MM.1S (cell line): ENCODE measurements at regions not wholly inside any gene's neighbourhood (a gene's known extent, or its start where the extent isn't known, plus 50 kb on each side); places are given as distances from the start of the nearest gene placed in this dataset.

ENCODE experiments used
- DNase-seq: peaks from one replicate; pipeline ENCODE4 v3.0.0-alpha.2; 2015
- H2AFZ ChIP-seq: fragments of 300-600 bp; sonication (generic); 2 replicates; pipeline ENCODE4 v1.6.0; 2016; ENCODE audit warnings: antibody characterized with exemption, low read length
- H3F3A ChIP-seq: fragments of 300-600 bp; sonication (generic); 2 replicates; pipeline ENCODE4 v1.6.1; 2016; ENCODE audit warnings: mild to moderate bottlenecking, antibody characterized with exemption, low read length, moderate library complexity, mixed read lengths; ENCODE audit not compliant: insufficient read depth
- H3K27ac ChIP-seq: fragments of 300-600 bp; sonication (generic); 2 replicates; pipeline ENCODE4 v1.5.1; 2016; ENCODE audit warnings: mild to moderate bottlenecking, low read length
- H3K27me3 ChIP-seq: fragments of 300-600 bp; sonication (generic); replicated peaks from 2 replicates; pipeline ENCODE4 v1.6.0; 2016; ENCODE audit warnings: low read length; ENCODE audit not compliant: insufficient read depth
- H3K36me3 ChIP-seq: fragments of 300-600 bp; sonication (generic); replicated peaks from 2 replicates; pipeline ENCODE4 v1.6.1; 2016; ENCODE audit warnings: mild to moderate bottlenecking, low read length, mixed read lengths; ENCODE audit not compliant: insufficient read depth
- H3K4me1 ChIP-seq: fragments of 300-600 bp; sonication (generic); 2 replicates; pipeline ENCODE4 v1.6.1; 2016; ENCODE audit warnings: low read length, mixed read lengths
- H3K4me2 ChIP-seq: fragments of 300-600 bp; sonication (generic); 2 replicates; pipeline ENCODE4 v1.6.0; 2016; ENCODE audit warnings: low read depth, low read length
- H3K4me3 ChIP-seq: fragments of 300-600 bp; sonication (generic); 2 replicates; pipeline ENCODE4 v1.5.1; 2016; ENCODE audit warnings: low read length, mixed read lengths
- H3K79me2 ChIP-seq: fragments of 300-600 bp; sonication (generic); 2 replicates; pipeline ENCODE4 v1.6.1; 2016; ENCODE audit warnings: mixed run types, low read length, mixed read lengths
- H3K9ac ChIP-seq: fragments of 300-600 bp; sonication (generic); 2 replicates; pipeline ENCODE4 v1.6.1; 2016; ENCODE audit warnings: low read length, mixed read lengths
- H3K9me2 ChIP-seq: fragments of 300-600 bp; sonication (generic); replicated peaks from 2 replicates; pipeline ENCODE4 v1.6.1; 2016; ENCODE audit warnings: mild to moderate bottlenecking, low read length, mixed read lengths; ENCODE audit not compliant: insufficient read depth
- H3K9me3 ChIP-seq: fragments of 300-600 bp; sonication (generic); replicated peaks from 2 replicates; pipeline ENCODE4 v1.6.1; 2016; ENCODE audit warnings: mild to moderate bottlenecking, low read length, mixed read lengths; ENCODE audit not compliant: insufficient read depth
- H4K20me1 ChIP-seq: fragments of 300-600 bp; sonication (generic); 2 replicates; pipeline ENCODE4 v1.6.1; 2016; ENCODE audit warnings: mild to moderate bottlenecking, low read length, moderate library complexity, mixed read lengths; ENCODE audit not compliant: insufficient read depth
- CTCF ChIP-seq: fragments of 300-600 bp; sonication (generic); IDR thresholded peaks from 2 replicates; pipeline ENCODE4 v1.5.1; 2016; ENCODE audit warnings: antibody characterized with exemption, low read length, mixed read lengths
- EZH2 ChIP-seq: fragments of 300-600 bp; sonication (generic); optimal IDR thresholded peaks from 2 replicates; pipeline ENCODE3; 2017; ENCODE audit warnings: low read depth, mild to moderate bottlenecking, antibody characterized with exemption, low read length, mixed read lengths
- EZH2phosphoT487 ChIP-seq: fragments of 300-600 bp; sonication (generic); IDR thresholded peaks from 2 replicates; pipeline ENCODE4 v1.6.1; 2018; ENCODE audit warnings: antibody characterized with exemption, low read length

DNA sequence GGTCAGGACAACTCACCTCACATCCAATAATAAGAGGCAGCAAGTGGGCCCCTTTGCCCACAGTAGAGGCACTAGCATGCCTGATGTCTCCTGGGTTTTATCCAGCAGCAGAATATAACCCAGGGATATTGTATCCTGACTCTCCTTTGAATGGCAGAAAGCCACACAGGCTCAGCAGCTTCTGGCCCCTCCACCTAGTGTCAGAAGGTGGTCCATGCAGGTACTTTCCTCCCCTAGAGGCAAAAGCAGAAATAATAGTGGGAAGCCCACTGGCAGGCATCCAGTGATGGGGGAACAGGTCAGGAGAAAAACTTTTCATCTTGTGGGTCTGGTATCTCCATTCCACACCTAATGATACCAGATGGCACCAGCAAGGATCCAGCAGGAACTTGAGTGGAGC lies 75.5 kb upstream of the IRS4 start:
- H3K36me3 ChIP-seq = no peaks in the 10 kb centered on the region
- H2AFZ ChIP-seq = no peak overlapping the region
- no peaks in the 10 kb centered on the region for H3K79me2 ChIP-seq
- no peaks in the 10 kb centered on the region for H3K4me1 ChIP-seq
- H3K9me3 ChIP-seq = no peaks in the 10 kb centered on the region
- DNase-seq = no peak
- H3F3A ChIP-seq = no peaks in the 10 kb centered on the region
- no peaks in the 10 kb centered on the region for H4K20me1 ChIP-seq
- H3K9me2 ChIP-seq = no peaks in the 10 kb centered on the region
- no peak overlapping the region for H3K9ac ChIP-seq
- H3K4me2 ChIP-seq = no peak overlapping the region
- no peak overlapping the region for H3K4me3 ChIP-seq
- TF ChIP-seq CTCF (no peak; the same call in 1 of the 2 replicates), EZH2 (no peak), EZH2phosphoT487 (no peak)
- no peak overlapping the region for H3K27ac ChIP-seq
- H3K27me3 ChIP-seq = no peaks in the 10 kb centered on the region

- DNase-seq = no peak
Observed at GRCh38 chrX:108795240-108795639, 58.9 kb upstream of the IRS4 start.

More at GRCh38 chrX:108795240-108795639, 58.9 kb upstream of the IRS4 start:
- Histone ChIP-seq H3K36me3 (no peaks in the 10 kb centered on the region), H3K9ac (no peak overlapping the region), H4K20me1 (no peaks in the 10 kb centered on the region), H3K27ac (no peak overlapping the region), H3K79me2 (no peaks in the 10 kb centered on the region), H3K4me1 (no peaks in the 10 kb centered on the region), H2AFZ (no peak overlapping the region), H3F3A (no peaks in the 10 kb centered on the region), H3K4me2 (no peak overlapping the region), H3K27me3 (no peaks in the 10 kb centered on the region), H3K9me3 (no peaks in the 10 kb centered on the region), H3K4me3 (no peak overlapping the region), H3K9me2 (no peaks in the 10 kb centered on the region)
- no peak for TF ChIP-seq EZH2phosphoT487
- no peak for TF ChIP-seq EZH2
- no peak for TF ChIP-seq CTCF
